Hindlimb muscle (tissue), 1 donor: ENCODE measurements at regions not wholly inside any gene's neighbourhood (a gene's known extent, or its start where the extent isn't known, plus 50 kb on each side); places are given as distances from the start of the nearest gene placed in this dataset.
A peak's percentile ranks its signal among the peaks of the same experiment; 100 is the strongest.

Experiments
- DNase-seq: peaks from one replicate; pipeline ENCODE4 v3.0.0-alpha.2; 2013

GRCh38 chr21:41048145-41048544 lies 119.8 kb upstream of the BACE2 start:
- DNase-seq, result no peak

DNA sequence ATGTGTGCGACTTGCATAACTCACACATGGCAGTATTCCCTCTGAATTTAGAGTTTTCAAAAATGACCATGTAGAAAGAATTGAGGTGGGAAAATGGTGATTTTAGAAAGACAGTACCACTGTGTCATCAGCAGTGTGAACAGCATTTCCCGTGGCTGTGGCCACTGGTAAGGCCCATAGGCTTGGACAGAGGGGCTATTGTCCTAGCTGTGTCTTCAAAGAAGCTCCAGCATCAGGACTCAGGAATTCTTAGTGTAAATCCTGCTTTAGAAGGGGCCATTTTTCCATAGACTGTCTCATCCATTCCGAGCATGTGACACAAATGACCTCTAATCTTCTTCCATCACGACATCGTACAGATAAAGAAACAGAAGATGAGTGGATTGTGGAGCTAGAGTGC lies 119.3 kb upstream of the BACE2 start:
- DNase-seq, result no peak

- DNase-seq, result no peak
Measured at GRCh38 chr21:41052820-41053555, 115.0 kb upstream of the BACE2 start.

DNA sequence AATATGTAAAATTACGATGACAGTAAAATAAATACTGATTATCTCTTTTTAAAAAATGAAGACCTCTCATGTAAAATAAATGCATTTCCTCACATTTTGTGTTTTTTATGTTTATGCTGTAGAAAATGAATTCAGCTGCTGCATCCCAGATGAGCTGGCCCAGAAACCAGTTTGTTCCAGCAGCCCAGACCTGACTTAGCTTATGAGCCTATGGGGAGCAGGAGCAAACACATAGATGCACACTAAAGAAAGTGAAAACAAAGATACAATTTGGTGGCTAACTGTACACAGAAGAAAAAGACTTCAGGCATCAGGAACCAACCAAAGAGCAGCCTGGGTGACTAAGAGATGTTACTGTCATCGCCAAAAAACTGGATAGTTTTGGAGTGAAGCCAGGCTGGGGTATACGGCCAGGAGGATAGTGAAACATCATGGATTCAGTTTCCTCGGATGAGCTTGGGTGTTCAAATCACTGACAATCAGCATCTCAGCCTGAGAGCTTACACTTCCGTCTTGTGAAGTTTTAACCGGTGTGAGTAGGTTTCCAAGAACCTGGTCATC lies 113.9 kb upstream of the BACE2 start:
- peak; percentile 74 for DNase-seq

DNA sequence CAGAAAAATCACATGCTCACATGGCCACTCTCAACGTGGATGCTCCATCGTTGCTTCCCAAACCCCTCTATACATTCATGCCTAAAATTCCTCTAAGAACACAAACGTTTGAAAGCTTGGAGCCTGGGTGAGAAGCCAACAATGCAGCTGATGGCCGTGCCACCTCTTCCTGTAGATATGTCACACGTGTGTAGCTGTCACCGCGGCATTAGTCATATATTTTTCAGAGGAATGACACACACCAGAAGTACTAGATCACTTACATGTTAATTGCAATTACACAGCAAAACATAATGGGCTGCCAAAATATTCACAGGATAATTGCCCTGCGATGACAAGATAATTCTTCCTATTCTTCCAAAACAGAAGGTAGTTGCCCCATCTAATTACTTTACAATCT lies 112.7 kb upstream of the BACE2 start:
- no peak for DNase-seq

GRCh38 chr21:41059871-41060270 lies 108.1 kb upstream of the BACE2 start:
- DNase-seq, result no peak

DNA sequence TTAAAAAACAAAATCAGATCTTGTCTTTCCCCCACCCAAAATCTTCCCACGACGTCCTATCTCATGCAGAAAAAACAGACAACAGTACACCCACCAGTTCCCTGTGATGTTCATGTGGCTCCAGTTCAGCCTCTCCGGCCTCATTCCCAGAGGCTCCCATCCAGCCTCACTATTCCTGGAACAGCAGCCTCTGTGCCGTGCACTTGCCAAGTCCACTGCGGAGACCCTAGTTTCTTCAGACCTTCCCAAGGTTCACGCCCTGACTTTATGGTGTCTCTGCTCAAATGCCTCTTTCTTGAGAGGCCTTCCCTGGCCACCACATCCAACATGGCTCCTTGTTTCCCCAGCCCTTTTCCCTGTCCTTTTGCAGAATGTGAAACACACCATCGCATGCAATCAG lies 106.3 kb upstream of the BACE2 start:
- no peak for DNase-seq

DNA sequence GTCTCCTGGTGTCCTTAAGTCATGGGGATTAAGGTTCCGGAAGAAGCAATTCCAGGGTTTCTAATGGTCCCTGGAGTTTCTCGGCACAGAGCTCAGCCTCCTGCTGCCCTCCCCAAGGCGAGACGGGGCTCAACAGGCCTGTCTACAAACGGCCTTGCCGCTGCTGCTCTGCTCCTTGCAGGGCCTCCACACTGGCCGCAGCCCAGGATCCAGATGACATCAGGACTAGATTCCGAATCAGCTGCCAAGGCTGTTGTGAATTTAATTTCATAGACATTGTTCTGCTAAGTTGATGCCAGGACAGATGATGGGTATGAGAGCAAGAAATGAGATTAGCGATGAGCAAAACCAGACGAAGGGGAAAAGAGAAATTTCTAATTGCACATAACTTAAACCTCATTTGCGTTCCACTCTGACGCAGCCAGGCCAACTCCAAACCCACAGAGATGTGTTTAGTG lies 103.6 kb upstream of the BACE2 start:
- DNase-seq, result peak; percentile 84

DNA sequence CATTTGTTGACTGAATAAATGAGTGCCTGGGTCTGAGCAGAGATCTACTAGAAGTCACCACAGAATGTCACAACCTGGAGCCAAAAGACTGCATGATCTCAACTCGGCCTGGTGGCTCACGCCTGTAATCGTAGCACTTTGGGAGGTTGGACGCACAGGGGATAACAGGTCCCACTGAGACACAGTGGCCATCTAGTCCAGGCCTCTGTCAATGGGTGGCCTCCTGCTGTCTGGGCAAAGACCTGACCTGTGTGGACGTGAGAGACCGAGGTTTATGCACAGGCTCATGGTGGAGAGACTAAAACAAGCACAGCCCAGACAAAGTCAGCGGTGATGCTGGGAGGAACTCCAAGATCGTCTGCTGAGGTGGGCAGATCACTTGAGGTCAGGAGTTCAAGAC lies 103.0 kb upstream of the BACE2 start:
- no peak for DNase-seq

GRCh38 chr21:41065539-41065938 lies 102.4 kb upstream of the BACE2 start:
- DNase-seq, result no peak

GRCh38 chr21:41066086-41066938 lies 101.6 kb upstream of the BACE2 start:
- DNase-seq, result no peak

- no peak for DNase-seq
Measured at GRCh38 chr21:41067709-41068108, 100.3 kb upstream of the BACE2 start.

- no peak for DNase-seq
Measured at GRCh38 chr21:41068496-41068895, 99.5 kb upstream of the BACE2 start.

DNA sequence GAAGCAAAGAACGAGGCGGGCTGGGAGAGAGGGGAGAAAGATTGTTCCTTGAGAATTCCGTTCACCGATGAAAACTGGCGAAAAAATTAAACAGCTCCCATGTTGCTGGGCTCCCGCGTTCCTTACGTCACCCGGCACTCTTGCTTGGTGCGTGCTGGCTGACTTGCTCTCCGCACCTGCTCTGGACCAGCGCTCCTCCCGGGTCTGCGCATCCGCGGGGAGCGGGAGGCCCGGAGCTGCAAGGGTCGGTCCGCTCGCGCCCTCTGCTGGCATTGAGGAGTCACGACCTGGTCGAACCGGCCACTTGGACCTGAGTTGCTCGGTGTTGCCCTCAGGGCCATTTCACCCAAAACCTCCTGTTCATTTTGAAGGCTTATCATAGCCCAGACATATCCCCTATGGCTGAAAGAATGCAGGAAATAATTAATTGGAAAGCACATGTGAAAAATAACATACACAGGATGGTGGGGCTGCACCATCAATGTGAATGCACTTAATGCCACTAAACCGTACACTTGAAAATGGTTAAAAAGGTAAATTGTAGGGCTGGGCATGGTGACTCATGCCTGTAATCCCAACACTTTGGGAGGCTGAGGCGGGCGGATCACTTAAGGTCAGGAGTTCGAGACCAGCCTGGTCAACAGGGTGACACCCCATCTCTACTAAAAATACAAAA lies 98.9 kb upstream of the BACE2 start:
- DNase-seq, result peak; percentile 86

DNA sequence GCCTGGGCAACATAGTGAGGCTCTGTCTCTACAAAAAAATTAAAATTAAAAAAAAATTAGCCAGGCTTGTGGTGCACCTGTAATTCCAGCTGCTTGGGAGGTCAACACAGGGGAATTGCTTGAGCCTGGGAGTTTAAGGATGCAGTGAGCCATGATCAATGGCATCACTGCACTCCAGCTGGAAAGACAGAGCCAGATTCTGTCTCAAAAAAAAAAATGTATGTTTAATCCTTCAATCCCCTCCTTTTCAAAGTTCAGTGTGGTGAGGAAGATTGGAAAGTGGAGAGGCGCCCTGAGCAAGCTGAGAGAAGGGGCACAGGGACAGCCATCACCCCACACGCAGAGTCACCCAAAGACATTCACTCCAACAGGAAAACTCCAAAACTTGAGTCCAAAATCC lies 97.7 kb upstream of the BACE2 start:
- no peak for DNase-seq

- no peak for DNase-seq
Measured at GRCh38 chr21:41071258-41072171, 96.4 kb upstream of the BACE2 start.

DNA sequence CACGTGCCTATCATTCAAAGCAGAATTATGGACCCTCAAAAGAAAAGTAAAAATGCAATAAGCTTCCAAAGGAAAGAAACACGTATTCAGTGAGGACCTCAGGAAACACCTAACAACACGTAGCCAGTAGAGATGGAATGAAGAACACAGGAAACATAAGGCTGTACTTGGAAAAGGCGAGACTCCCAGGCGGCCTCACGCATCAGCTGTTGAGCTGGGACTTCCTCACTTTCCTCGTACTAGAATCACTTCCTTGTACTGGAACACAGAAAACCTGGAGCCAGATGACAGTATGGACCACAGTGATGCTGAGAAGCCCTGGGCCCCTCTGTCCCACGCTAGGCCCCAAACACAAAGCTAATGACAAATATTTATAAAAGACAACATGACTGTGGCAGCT lies 94.4 kb upstream of the BACE2 start:
- no peak for DNase-seq

DNA sequence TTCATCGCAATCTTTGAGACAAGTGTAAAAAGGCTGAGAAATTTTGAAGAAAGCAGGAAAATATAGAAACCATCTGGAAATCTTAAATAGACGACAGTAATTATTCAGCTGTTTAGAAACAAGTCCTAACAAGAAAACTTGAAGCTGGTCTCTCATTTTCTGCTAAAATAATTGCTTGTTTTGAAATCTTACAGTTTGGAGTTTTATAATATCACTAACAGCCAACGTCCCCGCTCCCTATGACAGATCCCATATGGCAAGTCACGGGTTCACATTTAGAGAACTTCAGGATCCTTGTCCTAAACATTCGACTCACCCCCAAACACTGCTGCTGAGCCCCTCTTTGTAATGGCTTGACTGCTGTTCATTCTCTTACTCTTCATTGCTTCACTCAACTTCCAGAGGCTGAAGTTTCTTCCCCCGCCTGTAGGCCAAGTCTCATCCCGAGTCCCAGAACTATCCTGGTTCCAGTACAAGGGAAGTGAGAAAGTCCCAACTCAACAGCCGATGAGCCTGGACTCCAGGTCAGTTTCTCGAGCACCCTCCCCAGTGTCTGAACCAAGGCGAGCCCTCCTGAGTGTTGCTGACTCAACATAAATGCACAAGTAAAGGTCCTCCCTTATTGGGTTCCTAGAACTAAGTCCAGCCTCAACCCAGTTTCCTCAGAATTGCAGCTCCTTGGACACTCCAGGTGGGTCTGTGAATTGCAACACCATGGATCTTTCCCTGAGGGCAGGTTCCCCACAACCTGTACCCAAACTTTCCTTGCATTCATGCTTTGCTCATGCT lies 93.4 kb upstream of the BACE2 start:
- DNase-seq, result no peak

DNA sequence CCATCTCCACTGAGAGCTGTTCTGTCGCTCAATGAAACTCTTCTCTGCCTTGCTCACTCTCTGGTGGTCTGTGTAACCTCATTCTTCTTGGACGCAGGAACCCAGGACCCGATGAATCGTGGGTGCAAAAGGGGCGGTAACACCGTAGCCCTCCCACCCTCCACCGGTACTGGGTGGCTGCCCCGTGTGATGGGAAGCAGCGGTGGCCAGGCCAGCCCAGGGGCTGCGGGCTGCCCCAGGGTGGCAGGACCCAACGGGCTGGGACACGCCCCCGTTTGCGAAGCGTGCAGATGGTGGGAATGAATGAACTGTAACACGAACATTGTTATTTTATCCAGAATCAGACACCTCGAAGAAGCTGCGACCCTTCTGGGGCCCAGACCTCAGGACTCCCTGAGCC lies 92.3 kb upstream of the BACE2 start:
- no peak for DNase-seq

DNA sequence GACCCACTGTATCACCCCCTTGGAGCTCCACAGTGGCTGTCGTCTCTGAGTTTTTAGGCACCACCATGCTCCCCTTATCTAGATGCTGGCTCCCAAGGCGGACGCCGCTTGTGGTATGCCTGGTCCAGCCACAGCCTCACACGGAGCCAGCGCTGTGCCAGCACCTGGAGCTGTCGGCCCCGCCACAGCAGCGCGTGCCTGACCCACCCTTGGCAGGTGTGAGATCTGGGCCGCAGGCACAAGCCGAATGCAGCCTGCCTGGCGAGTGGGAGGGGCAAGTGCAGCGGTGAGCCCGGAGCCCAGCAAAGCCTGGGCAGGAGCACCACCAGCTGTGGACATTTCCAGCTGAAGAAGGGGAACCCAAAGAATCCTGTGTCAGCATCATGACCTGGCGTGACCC lies 91.9 kb upstream of the BACE2 start:
- DNase-seq, result no peak

DNA sequence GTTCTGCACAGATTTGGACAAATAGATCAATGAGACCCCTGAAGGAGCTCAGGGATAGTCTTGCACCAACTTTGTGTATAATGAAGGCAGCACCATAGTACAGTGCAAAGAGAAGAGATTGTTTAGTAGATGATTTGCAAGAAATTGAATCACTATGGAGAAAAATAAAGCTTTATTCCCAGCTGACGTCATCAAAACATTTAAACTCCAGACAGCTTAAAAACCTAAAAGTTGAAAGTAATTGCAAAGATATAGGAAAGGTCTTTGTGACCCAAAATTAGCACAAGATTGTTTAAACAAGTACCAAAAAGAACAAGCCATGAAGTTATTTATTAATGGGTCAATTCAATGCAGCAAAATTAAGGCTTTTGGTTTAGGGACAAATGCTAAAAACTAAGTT lies 88.8 kb upstream of the BACE2 start:
- DNase-seq, result no peak
